H1 (cell line): ENCODE measurements at regions not wholly inside any gene's neighbourhood (a gene's known extent, or its start where the extent isn't known, plus 50 kb on each side); places are given as distances from the start of the nearest gene placed in this dataset.

ENCODE experiments used
- CTCF ChIA-PET: fragments of 300-600 bp; sonication (Branson Sonifier 250); formaldehyde crosslinking; loops from one replicate; lab custom pipeline; 2021; ENCODE audit not compliant: partially characterized antibody; lab: Charles Lee
- POLR2A ChIA-PET: fragments of 300-600 bp; sonication (Branson Sonifier 250); formaldehyde crosslinking; loops from one replicate; lab custom pipeline; 2021; ENCODE audit warnings: inconsistent platforms; ENCODE audit not compliant: partially characterized antibody; lab: Charles Lee
- DNase-seq, 2 experiments: peaks; one replicate each; pipeline versions ENCODE4 v3.0.0 to v3.0.0-alpha.2; 2010 to 2022; ENCODE audit warnings: low spot score in 2 of 2, low read depth in 1 of 2, mixed read lengths in 1 of 2
- FAIRE-seq: peaks from 2 replicates; lab custom pipeline; 2011; peaks lifted over from hg19 to GRCh38; lab: Jason Lieb, UNC
- H2AFZ ChIP-seq: 2 replicates; pipeline ENCODE4 v1.8.1; 2012; ENCODE audit warnings: low read length, inconsistent platforms
- H2AK5ac ChIP-seq: 2 replicates; pipeline ENCODE4 v1.6.1; 2013; ENCODE audit warnings: low read depth, low read length
- H2BK120ac ChIP-seq: replicated peaks from 2 replicates; pipeline ENCODE3; 2013; ENCODE audit warnings: low read depth, low read length, inconsistent platforms
- H2BK12ac ChIP-seq: 2 replicates; pipeline ENCODE4 v1.6.1; 2013; ENCODE audit warnings: low read depth, low read length
- H2BK15ac ChIP-seq: 2 replicates; pipeline ENCODE4 v1.6.1; 2013; ENCODE audit warnings: low read length
- H2BK20ac ChIP-seq: 2 replicates; pipeline ENCODE4 v1.6.1; 2013; ENCODE audit warnings: low read length
- H2BK5ac ChIP-seq: 2 replicates; pipeline ENCODE4 v1.6.1; 2013; ENCODE audit warnings: low read depth, low read length
- H3K14ac ChIP-seq: 2 replicates; pipeline ENCODE4 v1.6.1; 2013; ENCODE audit warnings: inconsistent platforms; ENCODE audit not compliant: insufficient read length
- H3K18ac ChIP-seq: 2 replicates; pipeline ENCODE4 v1.6.1; 2013; ENCODE audit warnings: low read length; ENCODE audit errors: extremely low read depth
- H3K23ac ChIP-seq: 2 replicates; pipeline ENCODE4 v1.6.1; 2013; ENCODE audit warnings: inconsistent platforms; ENCODE audit not compliant: insufficient read length
- H3K23me2 ChIP-seq: 2 replicates; pipeline ENCODE4 v1.6.1; 2013; ENCODE audit warnings: low read depth, low read length
- H3K27ac ChIP-seq: 2 replicates; pipeline ENCODE4 v1.6.1; 2011; ENCODE audit warnings: low read depth, low read length, inconsistent platforms
- H3K27me3 ChIP-seq, 4 experiments: replicated peaks in 1 of 4; 1 replicate in 1 of 4; 2 replicates in 3 of 4; pipeline versions ENCODE4 v1.6.1 to v1.8.1; 2011 to 2013; ENCODE audit warnings: low read length in 3 of 4, mild to moderate bottlenecking in 3 of 4, inconsistent platforms in 2 of 4, mixed read lengths in 2 of 4, moderate library complexity in 1 of 4; ENCODE audit not compliant: control insufficient read depth in 3 of 4, insufficient read depth in 3 of 4; ENCODE audit errors: extremely low read depth in 1 of 4
- H3K36me3 ChIP-seq, 4 experiments: 2 replicates each; pipeline versions ENCODE4 v1.6.1 to v1.8.1; 2011 to 2013; ENCODE audit warnings: mild to moderate bottlenecking in 4 of 4, low read length in 3 of 4, moderate library complexity in 2 of 4, control low read depth in 1 of 4, inconsistent platforms in 1 of 4; ENCODE audit not compliant: insufficient read depth in 4 of 4, control insufficient read depth in 2 of 4
- H3K4ac ChIP-seq: replicated peaks from 2 replicates; pipeline ENCODE3; 2013; ENCODE audit warnings: low read length, low read depth, mixed read lengths, inconsistent platforms; ENCODE audit not compliant: insufficient read length
- H3K4me1 ChIP-seq, 4 experiments: replicated peaks in 1 of 4; 1 replicate in 1 of 4; 2 replicates in 3 of 4; pipeline versions ENCODE4 v1.6.1 to v1.8.1; 2011 to 2013; ENCODE audit warnings: low read length in 3 of 4, inconsistent platforms in 2 of 4, mixed read lengths in 1 of 4; ENCODE audit not compliant: insufficient read depth in 4 of 4, control insufficient read depth in 3 of 4
- H3K4me2 ChIP-seq, 2 experiments: 2 replicates each; pipeline versions ENCODE4 v1.6.1 to v1.8.1; 2011 to 2013; ENCODE audit warnings: low read depth in 2 of 2, low read length in 2 of 2, control low read depth in 1 of 2, inconsistent platforms in 1 of 2, mild to moderate bottlenecking in 1 of 2; ENCODE audit not compliant: insufficient read depth in 1 of 2
- H3K4me3 ChIP-seq, 4 experiments: fragments of 200-600, 300-600 bp in 1 of 4; sonication (generic), shearing (Covaris generic), sonication (Bioruptor Twin) in 1 of 4; 2 replicates each; pipeline versions ENCODE4 v1.5.1 to v1.8.1; 2011 to 2016; ENCODE audit warnings: low read length in 4 of 4, low read depth in 3 of 4, control low read depth in 2 of 4, inconsistent platforms in 2 of 4, mild to moderate bottlenecking in 2 of 4, mixed read lengths in 1 of 4, moderate library complexity in 1 of 4; ENCODE audit not compliant: insufficient read depth in 2 of 4; ENCODE audit errors: extremely low read depth in 1 of 4
- H3K56ac ChIP-seq: replicated peaks from 2 replicates; pipeline ENCODE3; 2013; ENCODE audit warnings: low read depth, mild to moderate bottlenecking, mixed read lengths, low read length, inconsistent platforms; ENCODE audit not compliant: insufficient read length
- H3K79me1 ChIP-seq: 2 replicates; pipeline ENCODE4 v1.6.1; 2013; ENCODE audit warnings: low read depth, low read length, control low read depth
- H3K79me2 ChIP-seq, 2 experiments: 2 replicates each; pipeline versions ENCODE4 v1.6.1 to v1.8.1; 2012 to 2013; ENCODE audit warnings: low read length in 2 of 2, mild to moderate bottlenecking in 2 of 2, inconsistent platforms in 1 of 2; ENCODE audit not compliant: insufficient read depth in 2 of 2, control insufficient read depth in 1 of 2
- H3K9ac ChIP-seq, 4 experiments: replicated peaks in 1 of 4; 1 replicate in 1 of 4; 2 replicates in 3 of 4; pipeline versions ENCODE4 v1.6.1 to v1.8.1; 2011 to 2013; ENCODE audit warnings: low read depth in 3 of 4, low read length in 3 of 4, control low read depth in 2 of 4, mild to moderate bottlenecking in 2 of 4, moderate library complexity in 2 of 4, inconsistent platforms in 1 of 4; ENCODE audit errors: extremely low read depth in 1 of 4
- H3K9me3 ChIP-seq, 2 experiments: 2 replicates each; pipeline versions ENCODE4 v1.6.1 to v1.8.1; 2012 to 2013; ENCODE audit warnings: mild to moderate bottlenecking in 2 of 2, moderate library complexity in 2 of 2, control low read depth in 1 of 2, inconsistent platforms in 1 of 2, low read depth in 1 of 2, low read length in 1 of 2, mixed read lengths in 1 of 2; ENCODE audit not compliant: insufficient read depth in 2 of 2
- H4K20me1 ChIP-seq, 2 experiments: replicated peaks in 1 of 2; 2 replicates each; pipeline versions ENCODE3 to v1.8.1; 2011 to 2013; ENCODE audit warnings: inconsistent platforms in 2 of 2, low read length in 2 of 2, mild to moderate bottlenecking in 1 of 2; ENCODE audit not compliant: insufficient read depth in 2 of 2, control insufficient read depth in 1 of 2
- H4K5ac ChIP-seq: 2 replicates; pipeline ENCODE4 v1.6.1; 2013; ENCODE audit warnings: low read length, low read depth, mixed read lengths, inconsistent platforms; ENCODE audit not compliant: insufficient read length
- H4K8ac ChIP-seq: 2 replicates; pipeline ENCODE4 v1.8.0; 2013; ENCODE audit warnings: mild to moderate bottlenecking, moderate library complexity, low read length, inconsistent platforms; ENCODE audit not compliant: insufficient read depth; ENCODE audit errors: extremely low read depth
- H4K91ac ChIP-seq: replicated peaks from 2 replicates; pipeline ENCODE3; 2013; ENCODE audit warnings: low read length, mixed read lengths, inconsistent platforms; ENCODE audit not compliant: insufficient read length
- ATF2 ChIP-seq: IDR thresholded peaks from 2 replicates; pipeline ENCODE4 v1.6.1; 2012; ENCODE audit warnings: low read length, inconsistent platforms
- BCL11A ChIP-seq, 2 experiments: IDR thresholded peaks; one replicate each; pipeline ENCODE4 v1.6.1; 2011; ENCODE audit warnings: low read depth in 2 of 2, low read length in 2 of 2, mild to moderate bottlenecking in 2 of 2
- CBX5 ChIP-seq: fragments of 300-800, 300-1000 bp; sonication (generic); IDR thresholded peaks from 2 replicates; pipeline ENCODE4 v1.7.1; 2016; ENCODE audit warnings: antibody characterized with exemption, low read length, low read depth
- WGBS, 2 experiments: shearing (Covaris generic) in 1 of 2; methylation state at CpG; one replicate each; pipeline versions ENCODE4 v1.1.6 to v1.1.7; 2013 to 2015; ENCODE audit warnings: low lambda C conversion rate in 2 of 2, mixed read lengths in 2 of 2, inconsistent platforms in 1 of 2, low coverage in 1 of 2, missing lambda C conversion rate in 1 of 2; ENCODE audit not compliant: insufficient replicate concordance in 2 of 2, insufficient coverage in 1 of 2, insufficient read length in 1 of 2; ENCODE audit errors: extremely low coverage in 1 of 2, missing lambda C conversion rate in 1 of 2; 5-methylcytosine and 5-hydroxymethylcytosine counted together

- no peak overlapping the region for H3K4ac ChIP-seq
- no peak overlapping the region for H2AK5ac ChIP-seq
- no peak overlapping the region for H3K27ac ChIP-seq
- H3K79me1 ChIP-seq = no peaks in the 10 kb centered on the region
- H3K4me1 ChIP-seq = peaks cover 0 to 3% (median under 1%) of the 10 kb centered on the region in 4 experiments; a peak in 2 of 7 replicates
- DNase-seq (no peak), FAIRE-seq (no peak)
- ChIA-PET CTCF (interaction anchor here (0.6 to 1.8 kb wide), 2 partner anchors 9 to 166 kb away, joined by 3 to 5 read pairs; no protein-coding TSS in a partner anchor), POLR2A (no interaction called here)
- H2BK20ac ChIP-seq = no peak overlapping the region
- no peak overlapping the region for H4K5ac ChIP-seq
- H2AFZ ChIP-seq = 0 out of 2 replicates have a peak overlapping the region, but pooled peaks have one; percentile 71
- no peak overlapping the region for H3K18ac ChIP-seq
- WGBS, 2 experiments = 84% methylated on average over 6 of the region's 6 CpGs; no CpG with 5 or more reads in 1 of the 2 experiments
- no peak overlapping the region for H3K56ac ChIP-seq
- H3K23ac ChIP-seq = no peak overlapping the region
- no peak overlapping the region for H2BK5ac ChIP-seq
- no peaks in the 10 kb centered on the region for H4K20me1 ChIP-seq
- H2BK120ac ChIP-seq = no peak overlapping the region
- no peak overlapping the region for H3K14ac ChIP-seq
- no peak overlapping the region for H4K8ac ChIP-seq
- TF ChIP-seq CBX5 = no peak
- TF ChIP-seq ATF2 = no peak
- TF ChIP-seq BCL11A (IDR thresholded peaks at IDR 0.05; ENCODE audit: low read depth in 2 of 2, low read length in 2 of 2) = no peak
- no peak overlapping the region for H2BK15ac ChIP-seq
- H3K9ac ChIP-seq = no peak overlapping the region
- H3K4me3 ChIP-seq = no peak overlapping the region
- no peaks in the 10 kb centered on the region for H3K27me3 ChIP-seq
- no peak overlapping the region for H2BK12ac ChIP-seq
- no peaks in the 10 kb centered on the region for H3K23me2 ChIP-seq
- H3K4me2 ChIP-seq = no peak overlapping the region; a peak in 1 of 4 replicates
- no peak overlapping the region for H4K91ac ChIP-seq
- H3K9me3 ChIP-seq = no peaks in the 10 kb centered on the region
- no peaks in the 10 kb centered on the region for H3K36me3 ChIP-seq
- H3K79me2 ChIP-seq = no peaks in the 10 kb centered on the region
These were observed 115.4 kb upstream of the ZNF521 start for GRCh38 chr18:25467226-25467987.
